HG03565 (cell line): ENCODE measurements at regions not wholly inside any gene's neighbourhood (a gene's known extent, or its start where the extent isn't known, plus 50 kb on each side); places are given as distances from the start of the nearest gene placed in this dataset.
"Not testable (repeated sequence)": the region's sequence is repeated elsewhere in the genome, so short reads cannot be mapped to it uniquely, and the experiment has no call there.

Experiments used
- ATAC-seq: cut with Tn5 transposase; IDR thresholded peaks from one replicate; pipeline ENCODE4 v1.9.1; 2021; ENCODE audit warnings: mild to moderate bottlenecking, moderate library complexity; ENCODE audit not compliant: unreplicated experiment

GRCh38 chr10:84004221-84004620 is 135.1 kb upstream of the GHITM start:
- no peak for ATAC-seq

GRCh38 chr10:84005403-84005802 is 133.9 kb upstream of the GHITM start:
- no peak for ATAC-seq

DNA sequence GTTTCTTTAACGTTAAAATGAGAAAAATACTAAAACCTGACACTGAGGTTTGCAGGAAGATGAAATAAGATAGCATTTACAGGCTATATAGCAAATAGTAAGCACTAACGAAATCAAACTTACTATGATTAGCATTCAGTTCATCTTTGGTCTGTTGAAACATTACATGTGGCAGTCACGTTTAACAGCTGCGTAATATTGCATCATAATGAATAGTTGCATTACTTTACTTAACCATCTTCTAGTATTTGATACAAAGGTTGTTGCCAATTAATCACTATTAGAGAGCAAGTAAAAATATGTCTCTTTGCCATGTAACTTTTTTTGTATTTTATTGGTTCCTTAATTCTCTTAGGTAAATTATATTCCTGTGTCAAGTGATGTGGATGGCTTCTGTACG is 131.8 kb upstream of the GHITM start:
- no peak for ATAC-seq

GRCh38 chr10:84008878-84009277 is 130.4 kb upstream of the GHITM start:
- peak; percentile 34 for ATAC-seq

- no peak for ATAC-seq
Measured at GRCh38 chr10:84012431-84012830, 126.9 kb upstream of the GHITM start.

DNA sequence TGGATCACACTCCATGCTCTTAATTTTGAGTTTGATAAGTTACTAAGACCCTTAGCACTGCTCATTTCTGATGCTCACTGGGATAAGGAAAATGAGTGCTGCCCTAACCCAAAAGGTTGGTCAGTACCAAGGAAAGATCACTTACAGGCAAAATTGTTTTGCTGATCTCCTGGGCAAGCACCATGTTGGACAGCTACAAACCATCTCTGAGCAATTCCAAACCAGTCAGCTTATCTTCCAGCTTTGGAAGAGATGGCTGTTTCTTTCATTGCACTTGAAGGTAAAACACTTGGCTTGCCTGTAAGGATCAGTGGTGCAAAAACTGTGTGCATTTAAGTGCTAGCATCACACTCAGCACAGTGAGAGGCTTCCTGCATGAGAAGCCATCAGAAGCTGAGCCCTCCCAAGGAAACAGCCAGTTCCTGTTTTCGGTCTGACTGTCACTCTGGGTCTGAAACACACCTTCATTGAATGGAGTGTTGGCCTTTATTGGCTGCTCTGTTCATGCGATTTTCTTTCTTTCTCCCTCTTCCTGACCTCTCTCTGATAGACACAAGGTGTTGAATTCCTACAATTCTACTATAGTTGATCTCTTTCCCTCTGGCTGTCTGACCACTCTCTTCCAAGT is 126.4 kb upstream of the GHITM start:
- ATAC-seq, result peak; percentile 100

- no peak for ATAC-seq
Measured at GRCh38 chr10:84015877-84016595, 123.3 kb upstream of the GHITM start.

- no peak for ATAC-seq
Measured at GRCh38 chr10:84018826-84019225, 120.5 kb upstream of the GHITM start.

- not testable (repeated sequence) for ATAC-seq
Measured at GRCh38 chr10:84019854-84020458, 119.4 kb upstream of the GHITM start.

- ATAC-seq, result no peak
Measured at GRCh38 chr10:84026821-84027257, 112.5 kb upstream of the GHITM start.

DNA sequence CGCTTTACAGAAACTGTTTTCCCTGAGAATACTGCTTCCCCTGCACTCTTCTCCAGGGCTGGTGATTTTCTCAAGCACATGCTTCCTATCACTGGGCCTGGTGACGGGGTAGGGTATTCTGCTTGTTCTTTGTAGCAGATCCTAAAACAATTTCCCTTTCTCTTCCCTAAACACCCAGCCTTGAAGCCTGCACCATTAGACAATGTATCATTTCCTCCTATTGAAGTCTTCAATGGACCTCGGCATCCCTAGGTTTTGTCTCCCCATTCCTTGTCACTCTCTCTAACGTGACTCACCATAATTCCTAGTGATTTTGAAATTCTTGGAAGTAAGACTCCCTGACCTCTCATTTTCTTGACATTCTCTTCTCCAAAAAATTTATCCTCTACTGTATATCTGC is 109.5 kb upstream of the GHITM start:
- ATAC-seq, result no peak

- ATAC-seq, result no peak
Measured at GRCh38 chr10:84038035-84038434, 101.3 kb upstream of the GHITM start.

- no peak for ATAC-seq
Measured at GRCh38 chr10:84039957-84040356, 99.4 kb upstream of the GHITM start.

DNA sequence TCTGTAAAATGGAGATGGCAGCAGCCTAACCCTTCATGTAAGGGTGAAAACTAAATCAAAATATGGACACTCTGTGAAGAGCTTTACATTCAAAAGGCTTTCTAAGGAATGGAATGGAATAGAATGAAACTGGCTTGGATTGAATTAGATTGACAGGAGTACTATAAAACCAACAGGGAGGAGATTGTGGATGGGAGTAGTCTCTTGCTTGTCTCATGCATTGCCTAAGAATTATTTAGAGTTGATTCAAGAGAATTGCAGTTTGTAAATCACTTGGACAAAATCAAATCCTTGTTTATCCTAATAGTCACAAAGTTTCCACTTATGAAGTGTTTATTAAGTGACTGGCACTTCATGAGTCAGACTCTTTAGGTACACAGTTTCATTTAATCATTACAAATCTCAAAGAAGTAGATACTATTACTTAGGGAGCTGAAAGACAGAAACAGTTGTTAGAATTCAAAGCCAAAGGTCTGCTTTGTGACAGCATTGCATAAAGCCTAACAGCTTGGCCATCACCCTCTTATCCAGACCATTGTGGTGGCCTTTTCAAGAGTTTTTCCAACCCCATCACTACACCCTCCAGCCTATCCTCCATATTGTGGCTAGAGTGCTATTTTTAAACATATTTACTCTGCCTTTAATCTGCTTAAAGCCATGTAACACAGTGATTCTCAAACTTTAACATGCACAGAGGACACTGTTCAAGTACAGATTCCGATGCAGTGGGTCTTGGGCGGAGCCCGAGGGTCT is 91.9 kb upstream of the GHITM start:
- ATAC-seq, result no peak

DNA sequence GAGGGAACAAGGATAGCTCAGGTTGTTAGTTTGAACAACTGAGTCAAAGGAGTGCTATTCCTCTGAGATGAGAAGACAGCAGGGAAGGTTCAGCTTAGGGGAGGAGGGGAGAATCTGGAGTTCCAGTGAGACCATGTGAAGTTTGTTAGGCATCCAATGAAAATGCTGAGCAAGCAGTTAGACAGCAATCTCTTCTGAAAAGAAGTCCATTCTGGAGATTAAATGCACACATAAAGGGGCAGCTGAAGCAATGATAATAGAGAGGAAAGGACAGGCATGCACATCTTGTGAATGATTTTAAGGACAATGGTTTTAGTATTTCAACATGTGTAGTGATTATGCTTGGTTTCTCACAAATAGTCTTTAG is 89.7 kb upstream of the GHITM start:
- no peak for ATAC-seq

DNA sequence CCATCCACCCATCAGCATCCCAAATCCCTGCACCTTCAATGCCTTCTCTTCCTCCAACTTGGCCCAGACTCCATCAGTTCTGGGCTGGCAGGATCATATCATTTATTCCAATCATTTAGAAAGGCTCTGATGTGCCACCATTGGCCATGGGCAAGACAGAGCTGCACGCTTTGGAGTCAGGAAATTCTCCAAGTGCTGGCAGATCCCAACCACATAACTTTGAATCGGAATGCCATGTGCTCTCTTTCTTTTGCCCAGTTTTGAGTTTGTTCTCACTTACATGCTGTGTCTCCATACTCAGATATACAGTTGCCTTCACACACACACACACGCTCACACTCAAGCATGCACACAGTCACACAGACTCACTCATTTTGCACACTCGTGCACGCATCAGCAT is 85.7 kb upstream of the GHITM start:
- no peak for ATAC-seq

GRCh38 chr10:84054743-84055142 is 84.6 kb upstream of the GHITM start:
- no peak for ATAC-seq

- ATAC-seq, result no peak
Measured at GRCh38 chr10:84059526-84059925, 79.8 kb upstream of the GHITM start.

- no peak for ATAC-seq
Measured at GRCh38 chr10:84063440-84063839, 75.9 kb upstream of the GHITM start.

DNA sequence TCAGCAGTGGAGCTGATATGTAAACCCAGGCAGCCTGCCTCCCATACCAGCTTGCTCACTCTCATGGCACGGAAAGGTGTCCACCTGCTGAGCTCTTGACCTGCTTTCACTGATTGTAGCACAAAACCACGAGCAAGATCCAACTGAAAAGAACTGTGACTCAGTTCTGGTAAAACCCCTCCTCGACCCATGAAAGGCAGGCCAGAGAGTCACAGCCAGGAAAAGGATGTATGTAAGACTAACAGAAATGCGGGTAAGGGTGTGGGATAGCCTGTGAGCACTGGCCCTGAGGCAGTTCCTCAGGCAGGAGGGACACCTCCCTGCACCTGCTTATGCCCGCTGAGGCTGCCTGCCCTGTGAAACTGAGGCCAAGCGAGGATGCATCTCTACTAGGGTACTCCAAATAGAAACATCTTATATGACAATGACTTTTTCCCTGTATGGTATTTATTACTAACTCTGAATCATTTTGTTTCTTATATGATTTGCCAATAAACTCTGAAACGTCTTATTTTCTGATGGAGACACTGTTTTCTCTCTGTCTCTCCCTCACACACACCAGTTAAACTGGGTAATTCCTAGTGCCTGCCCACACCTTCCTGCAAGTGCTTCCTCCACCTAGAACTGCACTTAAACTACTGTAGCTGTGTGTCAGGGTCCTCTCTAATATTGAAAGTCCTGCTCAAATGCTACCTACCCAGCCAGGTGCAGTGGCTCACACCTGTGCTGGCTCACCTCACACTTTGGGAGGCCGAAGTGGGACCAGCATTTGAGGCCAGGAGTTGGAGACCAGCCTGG is 73.3 kb upstream of the GHITM start:
- ATAC-seq, result no peak

GRCh38 chr10:84074521-84074920 is 64.8 kb upstream of the GHITM start:
- ATAC-seq, result no peak
